ENCODE measurements at regions not wholly inside any gene's neighbourhood (a gene's known extent, or its start where the extent isn't known, plus 50 kb on each side); places are given as distances from the start of the nearest gene placed in this dataset.

GRCh38 chr4:114358901-114359300 lies 239.7 kb upstream of the UGT8 start:
- TF ChIP-seq CTCF (conservative IDR thresholded peaks at IDR 0.05; ENCODE audit: low read depth, low read length) = no peak
- TF ChIP-seq EZH2 (IDR thresholded peaks at IDR 0.05; ENCODE audit: borderline replicate concordance, low read depth, low read length, poor library complexity, severe bottlenecking) = no peak
- ChIA-PET POLR2A (ENCODE audit: low non-redundant PET) (no interaction called here), CTCF (no interaction called here)
- no TSS peak for BruUV-seq (replicated peaks)
- intact Hi-C loops (cut with micrococcal nuclease; ENCODE audit: unreplicated experiment) = no loop called here
- Histone ChIP-seq H3K4me1 (ENCODE audit: insufficient read depth, low read length, poor library complexity, severe bottlenecking) (no peaks in the 10 kb centered on the region), H3K4me3 (ENCODE audit: low read depth, low read length, poor library complexity, severe bottlenecking) (no peak overlapping the region), H3K27me3 (replicated peaks; ENCODE audit: insufficient read depth, low read depth, low read length, poor library complexity) (no peaks in the 10 kb centered on the region), H3K27ac (ENCODE audit: low read depth, low read length, poor library complexity, severe bottlenecking) (no peak overlapping the region), H3K9me3 (ENCODE audit: low read depth, low read length, poor library complexity, severe bottlenecking) (no peaks in the 10 kb centered on the region), H3K36me3 (ENCODE audit: insufficient read depth, low read length, poor library complexity, severe bottlenecking) (no peaks in the 10 kb centered on the region)
- no peak for DNase-seq (ENCODE audit: low spot score)

- no peak overlapping the region for H3K4me3 ChIP-seq (ENCODE audit: low read depth, low read length, poor library complexity, severe bottlenecking)
- intact Hi-C loops (cut with micrococcal nuclease; ENCODE audit: unreplicated experiment) = no loop called here
- H3K27ac ChIP-seq (ENCODE audit: low read depth, low read length, poor library complexity, severe bottlenecking) = no peak overlapping the region
- ChIA-PET POLR2A (ENCODE audit: low non-redundant PET) (no interaction called here), CTCF (no interaction called here)
- no peaks in the 10 kb centered on the region for H3K9me3 ChIP-seq (ENCODE audit: low read depth, low read length, poor library complexity, severe bottlenecking)
- TF ChIP-seq CTCF (conservative IDR thresholded peaks at IDR 0.05; ENCODE audit: low read depth, low read length) = no peak
- TF ChIP-seq EZH2 (IDR thresholded peaks at IDR 0.05; ENCODE audit: borderline replicate concordance, low read depth, low read length, poor library complexity, severe bottlenecking) = no peak
- BruUV-seq (replicated peaks) = no TSS peak
- no peak for DNase-seq (ENCODE audit: low spot score)
- no peaks in the 10 kb centered on the region for H3K4me1 ChIP-seq (ENCODE audit: insufficient read depth, low read length, poor library complexity, severe bottlenecking)
- no peaks in the 10 kb centered on the region for H3K27me3 ChIP-seq (replicated peaks; ENCODE audit: insufficient read depth, low read depth, low read length, poor library complexity)
- no peaks in the 10 kb centered on the region for H3K36me3 ChIP-seq (ENCODE audit: insufficient read depth, low read length, poor library complexity, severe bottlenecking)
Observed at GRCh38 chr4:114361249-114361648, 237.4 kb upstream of the UGT8 start.

GRCh38 chr4:114364857-114365256 lies 233.8 kb upstream of the UGT8 start:
- no peaks in the 10 kb centered on the region for H3K36me3 ChIP-seq (ENCODE audit: insufficient read depth, low read length, poor library complexity, severe bottlenecking)
- H3K27me3 ChIP-seq (replicated peaks; ENCODE audit: insufficient read depth, low read depth, low read length, poor library complexity) = no peaks in the 10 kb centered on the region
- no peak for TF ChIP-seq CTCF (conservative IDR thresholded peaks at IDR 0.05; ENCODE audit: low read depth, low read length)
- TF ChIP-seq EZH2 (IDR thresholded peaks at IDR 0.05; ENCODE audit: borderline replicate concordance, low read depth, low read length, poor library complexity, severe bottlenecking) = no peak
- no peak for DNase-seq (ENCODE audit: low spot score)
- H3K4me3 ChIP-seq (ENCODE audit: low read depth, low read length, poor library complexity, severe bottlenecking) = no peak overlapping the region
- ChIA-PET POLR2A (ENCODE audit: low non-redundant PET) (no interaction called here), CTCF (no interaction called here)
- intact Hi-C loops (cut with micrococcal nuclease; ENCODE audit: unreplicated experiment) = no loop called here
- no peaks in the 10 kb centered on the region for H3K9me3 ChIP-seq (ENCODE audit: low read depth, low read length, poor library complexity, severe bottlenecking)
- no peaks in the 10 kb centered on the region for H3K4me1 ChIP-seq (ENCODE audit: insufficient read depth, low read length, poor library complexity, severe bottlenecking)
- BruUV-seq (replicated peaks) = no TSS peak
- H3K27ac ChIP-seq (ENCODE audit: low read depth, low read length, poor library complexity, severe bottlenecking) = no peak overlapping the region
